CD8-positive, alpha-beta memory T cell (primary cell): ENCODE measurements at regions not wholly inside any gene's neighbourhood (a gene's known extent, or its start where the extent isn't known, plus 50 kb on each side); places are given as distances from the start of the nearest gene placed in this dataset.

Experiments used
- CTCF ChIA-PET: fragments of 350-600 bp; sonication (Branson Sonifier 250); formaldehyde crosslinking; loops from one replicate; lab custom pipeline; 2021; ENCODE audit warnings: antibody characterized with exemption; lab: Charles Lee
- POLR2A ChIA-PET: fragments of 350-600 bp; sonication (Branson Sonifier 250); formaldehyde crosslinking; loops from one replicate; lab custom pipeline; 2021; ENCODE audit warnings: antibody characterized with exemption; lab: Charles Lee
- DNase-seq, 5 donors: peaks; one replicate each; pipeline versions ENCODE4 v3.0.0 to v3.0.0-alpha.2; 2020 to 2022; ENCODE audit warnings: mixed read lengths in 1 of 5
- H3K27ac ChIP-seq: one replicate; pipeline ENCODE4 v1.7.0; 2013; ENCODE audit warnings: low read depth, mild to moderate bottlenecking, low read length, moderate library complexity
- H3K27me3 ChIP-seq: 2 replicates; pipeline ENCODE4 v1.7.0; 2013; ENCODE audit warnings: low read length, mild to moderate bottlenecking; ENCODE audit not compliant: insufficient read depth, poor library complexity, severe bottlenecking
- H3K36me3 ChIP-seq: 2 replicates; pipeline ENCODE4 v1.7.0; 2013; ENCODE audit warnings: mild to moderate bottlenecking, low read length, moderate library complexity; ENCODE audit not compliant: insufficient read depth
- H3K4me1 ChIP-seq: 2 replicates; pipeline ENCODE4 v1.7.0; 2013; ENCODE audit warnings: mild to moderate bottlenecking, low read length, moderate library complexity; ENCODE audit not compliant: insufficient read depth
- H3K4me3 ChIP-seq: 2 replicates; pipeline ENCODE4 v1.7.0; 2013; ENCODE audit warnings: mild to moderate bottlenecking, low read length
- H3K9me3 ChIP-seq: 2 replicates; pipeline ENCODE4 v1.7.0; 2013; ENCODE audit warnings: mild to moderate bottlenecking, low read length
- H3K27ac Mint-ChIP-seq, 8 donors: one replicate each; pipeline ENCODE4 v1.8.0; 2020 to 2021; ENCODE audit warnings: mixed read lengths in 8 of 8, mild to moderate bottlenecking in 6 of 8, inconsistent platforms in 3 of 8, moderate library complexity in 3 of 8
- H3K27me3 Mint-ChIP-seq, 2 donors: one replicate each; pipeline ENCODE4 v1.8.0; 2020 to 2021; ENCODE audit warnings: mixed read lengths in 2 of 2, mild to moderate bottlenecking in 1 of 2, moderate library complexity in 1 of 2
- H3K36me3 Mint-ChIP-seq, 3 donors: one replicate each; pipeline ENCODE4 v1.8.0; 2020 to 2021; ENCODE audit warnings: mixed read lengths in 3 of 3, inconsistent platforms in 1 of 3, mild to moderate bottlenecking in 1 of 3
- H3K4me1 Mint-ChIP-seq, 3 donors: one replicate each; pipeline ENCODE4 v1.8.0; 2020 to 2021; ENCODE audit warnings: mixed read lengths in 3 of 3, inconsistent platforms in 1 of 3, mild to moderate bottlenecking in 1 of 3
- H3K4me3 Mint-ChIP-seq, 7 donors: one replicate each; pipeline ENCODE4 v1.8.0; 2020 to 2021; ENCODE audit warnings: mixed read lengths in 7 of 7, mild to moderate bottlenecking in 6 of 7, moderate library complexity in 4 of 7, inconsistent platforms in 2 of 7
- H3K9me3 Mint-ChIP-seq, 5 donors: one replicate each; pipeline ENCODE4 v1.8.0; 2020 to 2022; ENCODE audit warnings: mixed read lengths in 5 of 5, mild to moderate bottlenecking in 3 of 5, moderate library complexity in 2 of 5, inconsistent platforms in 1 of 5

DNA sequence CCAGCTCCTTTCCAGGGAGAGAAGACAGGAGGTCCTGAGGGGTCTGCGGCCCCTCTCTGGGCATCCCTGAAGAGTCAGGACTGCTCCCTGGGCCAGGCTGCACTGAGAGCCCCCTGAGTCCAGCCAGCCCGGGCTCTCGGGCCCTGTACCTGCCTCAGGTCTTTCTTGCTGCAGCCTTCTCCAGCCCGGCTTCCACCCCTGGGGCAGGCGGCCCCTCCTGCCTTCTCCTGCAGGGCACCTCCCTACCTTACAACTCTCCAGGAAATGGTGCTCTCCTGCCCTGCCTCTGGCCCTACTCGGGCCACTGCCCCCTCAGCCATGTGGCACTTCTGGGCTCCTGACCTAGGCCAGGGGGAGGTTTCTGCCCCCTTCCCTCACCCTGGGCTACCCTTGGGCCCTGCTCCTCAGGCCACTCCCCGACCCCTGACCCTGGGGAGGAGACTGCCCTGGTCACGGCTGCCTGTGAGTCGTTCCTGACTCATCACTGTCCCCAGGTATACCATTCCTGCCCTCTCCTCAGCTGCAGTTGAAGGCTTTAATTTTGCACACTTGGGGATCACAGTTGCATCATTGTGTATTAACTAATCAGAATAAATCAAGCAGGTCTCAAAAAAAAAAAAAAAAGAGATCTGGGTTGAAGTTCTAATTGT, 251.1 kb downstream of the NXPE2 start:
- H3K4me3 ChIP-seq = no peak overlapping the region
- H3K36me3 ChIP-seq = no peaks in the 10 kb centered on the region
- Mint-ChIP-seq H3K9me3 (peaks cover 0 to 8% (median 2%) of the 10 kb centered on the region in 5 donors), H3K36me3 (no peaks in the 10 kb centered on the region), H3K27ac (no peak overlapping the region), H3K27me3 (peaks cover 0 to 10% of the 10 kb centered on the region in 2 donors), H3K4me3 (no peak overlapping the region), H3K4me1 (no peaks in the 10 kb centered on the region)
- no peaks in the 10 kb centered on the region for H3K27me3 ChIP-seq
- ChIA-PET CTCF (no interaction called here), POLR2A (no interaction called here)
- H3K4me1 ChIP-seq = no peaks in the 10 kb centered on the region
- H3K27ac ChIP-seq = no peak overlapping the region
- H3K9me3 ChIP-seq = no peaks in the 10 kb centered on the region
- DNase-seq = no peak

DNA sequence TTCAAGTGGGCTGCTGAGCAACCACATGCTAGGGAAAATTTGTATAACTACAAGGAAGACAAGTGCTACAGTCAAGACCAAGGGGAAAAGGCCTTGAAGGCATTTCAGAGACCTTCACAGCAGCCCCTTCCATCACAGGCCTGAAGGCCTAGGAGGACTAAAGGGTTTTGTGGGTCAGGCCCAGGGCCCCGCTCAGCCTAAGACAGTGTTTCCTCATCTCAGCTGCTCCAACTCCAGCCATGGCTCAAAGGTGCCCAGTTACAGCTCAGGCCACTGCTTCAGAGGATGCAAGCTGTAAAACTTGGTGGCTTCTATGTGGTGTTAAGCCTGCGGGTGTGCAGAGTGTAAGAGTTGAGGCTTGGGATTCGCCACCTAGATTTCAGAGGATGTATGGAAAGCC, 260.5 kb downstream of the NXPE2 start:
- H3K9me3 ChIP-seq = no peaks in the 10 kb centered on the region
- ChIA-PET CTCF (no interaction called here), POLR2A (no interaction called here)
- DNase-seq = no peak
- H3K27ac ChIP-seq = no peak overlapping the region
- Mint-ChIP-seq H3K4me1 (no peaks in the 10 kb centered on the region), H3K4me3 (no peak overlapping the region), H3K36me3 (no peaks in the 10 kb centered on the region), H3K27ac (no peak overlapping the region), H3K27me3 (peaks cover 2 to 10% of the 10 kb centered on the region in 2 donors), H3K9me3 (peaks cover 3 to 25% (median 9%) of the 10 kb centered on the region in 5 donors)
- no peaks in the 10 kb centered on the region for H3K4me1 ChIP-seq
- no peak overlapping the region for H3K4me3 ChIP-seq
- no peaks in the 10 kb centered on the region for H3K36me3 ChIP-seq
- H3K27me3 ChIP-seq = no peaks in the 10 kb centered on the region

GRCh38 chr11:114942207-114942606, 263.9 kb downstream of the NXPE2 start:
- Mint-ChIP-seq H3K36me3 (no peaks in the 10 kb centered on the region), H3K4me3 (no peak overlapping the region), H3K27me3 (peaks cover 2 to 7% of the 10 kb centered on the region in 2 donors), H3K4me1 (no peaks in the 10 kb centered on the region), H3K27ac (no peak overlapping the region), H3K9me3 (peaks cover 3 to 25% (median 9%) of the 10 kb centered on the region in 5 donors)
- Histone ChIP-seq H3K27me3 (no peaks in the 10 kb centered on the region), H3K36me3 (no peaks in the 10 kb centered on the region), H3K4me1 (no peaks in the 10 kb centered on the region), H3K4me3 (no peak overlapping the region), H3K9me3 (no peaks in the 10 kb centered on the region), H3K27ac (no peak overlapping the region)
- POLR2A ChIA-PET = no interaction called here
- CTCF ChIA-PET = no interaction called here
- no peak for DNase-seq

GRCh38 chr11:114949614-114950351, 271.5 kb downstream of the NXPE2 start:
- Histone ChIP-seq H3K27me3 (no peaks in the 10 kb centered on the region), H3K9me3 (no peaks in the 10 kb centered on the region), H3K4me3 (no peak overlapping the region), H3K27ac (no peak overlapping the region), H3K4me1 (no peaks in the 10 kb centered on the region), H3K36me3 (no peaks in the 10 kb centered on the region)
- H3K36me3 Mint-ChIP-seq = no peaks in the 10 kb centered on the region
- H3K4me3 Mint-ChIP-seq = no peak overlapping the region
- H3K9me3 Mint-ChIP-seq = peaks cover 0 to 1% (median 0%) of the 10 kb centered on the region in 5 donors
- no peak for DNase-seq
- no peak overlapping the region for H3K27ac Mint-ChIP-seq
- ChIA-PET POLR2A (no interaction called here), CTCF (no interaction called here)
- peaks cover 3 to 9% of the 10 kb centered on the region in 2 donors for H3K27me3 Mint-ChIP-seq
- no peaks in the 10 kb centered on the region for H3K4me1 Mint-ChIP-seq

- no peak overlapping the region for H3K4me3 Mint-ChIP-seq
- no peaks in the 10 kb centered on the region for H3K36me3 ChIP-seq
- peaks cover 5 to 7% of the 10 kb centered on the region in 2 donors for H3K27me3 Mint-ChIP-seq
- H3K27me3 ChIP-seq = no peaks in the 10 kb centered on the region
- DNase-seq = no peak
- no peaks in the 10 kb centered on the region for H3K9me3 ChIP-seq
- H3K27ac Mint-ChIP-seq = no peak overlapping the region
- no peak overlapping the region for H3K27ac ChIP-seq
- H3K4me3 ChIP-seq = no peak overlapping the region
- ChIA-PET CTCF (no interaction called here), POLR2A (no interaction called here)
- peaks cover 0 to 1% (median 0%) of the 10 kb centered on the region in 5 donors for H3K9me3 Mint-ChIP-seq
- H3K4me1 ChIP-seq = no peaks in the 10 kb centered on the region
- H3K36me3 Mint-ChIP-seq = no peaks in the 10 kb centered on the region
- H3K4me1 Mint-ChIP-seq = no peaks in the 10 kb centered on the region
Measured at GRCh38 chr11:114953039-114953438, 274.7 kb downstream of the NXPE2 start.

DNA sequence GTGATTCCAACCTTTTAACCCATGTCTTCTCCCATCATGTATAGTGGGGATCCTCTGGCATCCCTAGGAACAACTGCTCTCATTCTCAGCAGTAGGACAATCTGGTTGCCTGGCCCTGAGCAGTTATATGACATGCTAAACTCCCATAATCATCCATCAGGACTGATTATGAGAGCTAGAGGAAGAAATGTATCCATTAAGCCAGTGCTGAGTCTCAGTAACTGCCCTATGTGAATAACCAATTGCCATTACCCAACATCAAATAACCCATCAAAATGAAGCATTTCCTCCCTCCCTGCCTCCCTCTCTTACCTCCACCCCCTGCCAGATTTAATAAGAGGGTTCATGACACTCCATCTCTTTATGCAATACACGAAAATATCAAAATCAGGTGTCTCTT, 277.6 kb downstream of the NXPE2 start:
- H3K36me3 Mint-ChIP-seq = no peaks in the 10 kb centered on the region
- H3K27ac ChIP-seq = no peak overlapping the region
- no peak for DNase-seq
- H3K4me1 Mint-ChIP-seq = no peaks in the 10 kb centered on the region
- H3K9me3 Mint-ChIP-seq = no peaks in the 10 kb centered on the region
- H3K4me1 ChIP-seq = no peaks in the 10 kb centered on the region
- no peaks in the 10 kb centered on the region for H3K27me3 ChIP-seq
- no peak overlapping the region for H3K27ac Mint-ChIP-seq
- H3K27me3 Mint-ChIP-seq = peaks cover 2 to 7% of the 10 kb centered on the region in 2 donors
- CTCF ChIA-PET = no interaction called here
- no peaks in the 10 kb centered on the region for H3K36me3 ChIP-seq
- POLR2A ChIA-PET = no interaction called here
- H3K4me3 ChIP-seq = no peak overlapping the region
- H3K9me3 ChIP-seq = no peaks in the 10 kb centered on the region
- H3K4me3 Mint-ChIP-seq = no peak overlapping the region

DNA sequence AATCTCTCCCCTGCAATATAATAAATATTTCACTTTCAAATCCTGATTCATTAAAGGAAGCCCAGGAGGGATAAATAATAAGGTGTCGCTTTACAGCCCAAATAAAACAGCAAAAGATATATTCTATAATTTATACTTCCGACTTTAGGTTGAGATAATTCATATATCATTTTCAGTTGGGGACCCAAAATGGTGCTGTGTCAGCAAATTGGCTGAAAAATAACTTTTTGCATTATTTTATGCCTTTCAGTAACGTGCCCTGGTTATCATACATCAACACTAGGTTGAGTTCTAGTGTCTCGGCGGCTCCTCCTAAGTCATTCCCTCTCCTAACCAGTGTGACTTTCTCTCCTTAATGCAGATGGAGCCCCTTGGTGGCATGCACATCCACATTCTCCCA, 278.2 kb downstream of the NXPE2 start:
- CTCF ChIA-PET = no interaction called here
- Histone ChIP-seq H3K27me3 (no peaks in the 10 kb centered on the region), H3K4me3 (no peak overlapping the region), H3K9me3 (no peaks in the 10 kb centered on the region), H3K4me1 (no peaks in the 10 kb centered on the region), H3K36me3 (no peaks in the 10 kb centered on the region), H3K27ac (no peak overlapping the region)
- POLR2A ChIA-PET = no interaction called here
- Mint-ChIP-seq H3K27ac (no peak overlapping the region), H3K36me3 (no peaks in the 10 kb centered on the region), H3K9me3 (no peaks in the 10 kb centered on the region), H3K4me3 (no peak overlapping the region), H3K4me1 (no peaks in the 10 kb centered on the region), H3K27me3 (peaks cover 2 to 7% of the 10 kb centered on the region in 2 donors)
- DNase-seq = no peak

DNA sequence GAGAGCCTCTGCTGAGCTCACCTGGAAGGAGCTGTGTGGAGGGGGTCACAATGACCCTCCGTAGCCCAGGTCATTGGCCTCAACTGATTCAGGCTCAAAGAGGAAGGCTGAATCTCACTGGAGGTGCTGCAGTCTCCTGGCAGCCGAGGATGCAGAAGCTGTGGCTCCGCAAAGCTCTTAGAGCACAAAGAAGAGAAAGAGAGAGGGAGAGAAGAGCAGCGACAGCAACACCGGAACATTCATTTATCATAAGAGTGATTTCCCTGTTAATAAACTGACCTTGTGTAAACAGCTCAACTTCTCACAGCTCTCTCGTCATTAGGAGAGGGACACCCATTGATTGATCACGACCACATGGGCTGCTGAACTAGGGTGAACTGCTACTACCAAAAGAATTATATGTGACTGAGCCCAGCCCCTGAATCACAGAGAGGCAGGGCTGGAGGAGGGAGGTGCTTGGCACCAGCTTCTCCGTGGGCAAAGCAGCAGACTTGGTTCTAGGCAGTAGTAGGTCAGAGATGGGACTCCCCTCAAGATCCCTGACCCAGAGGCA, 281.7 kb downstream of the NXPE2 start:
- no peaks in the 10 kb centered on the region for H3K27me3 ChIP-seq
- no peak overlapping the region for H3K27ac ChIP-seq
- H3K4me3 ChIP-seq = no peak overlapping the region
- peaks cover 2 to 7% of the 10 kb centered on the region in 2 donors for H3K27me3 Mint-ChIP-seq
- ChIA-PET POLR2A (no interaction called here), CTCF (no interaction called here)
- DNase-seq = no peak
- no peaks in the 10 kb centered on the region for H3K4me1 ChIP-seq
- H3K4me1 Mint-ChIP-seq = no peaks in the 10 kb centered on the region
- no peaks in the 10 kb centered on the region for H3K9me3 Mint-ChIP-seq
- H3K36me3 ChIP-seq = no peaks in the 10 kb centered on the region
- no peaks in the 10 kb centered on the region for H3K36me3 Mint-ChIP-seq
- H3K4me3 Mint-ChIP-seq = no peak overlapping the region
- no peaks in the 10 kb centered on the region for H3K9me3 ChIP-seq
- H3K27ac Mint-ChIP-seq = no peak overlapping the region
